ENCODE measurements at regions not wholly inside any gene's neighbourhood (a gene's known extent, or its start where the extent isn't known, plus 50 kb on each side); places are given as distances from the start of the nearest gene placed in this dataset.

DNA sequence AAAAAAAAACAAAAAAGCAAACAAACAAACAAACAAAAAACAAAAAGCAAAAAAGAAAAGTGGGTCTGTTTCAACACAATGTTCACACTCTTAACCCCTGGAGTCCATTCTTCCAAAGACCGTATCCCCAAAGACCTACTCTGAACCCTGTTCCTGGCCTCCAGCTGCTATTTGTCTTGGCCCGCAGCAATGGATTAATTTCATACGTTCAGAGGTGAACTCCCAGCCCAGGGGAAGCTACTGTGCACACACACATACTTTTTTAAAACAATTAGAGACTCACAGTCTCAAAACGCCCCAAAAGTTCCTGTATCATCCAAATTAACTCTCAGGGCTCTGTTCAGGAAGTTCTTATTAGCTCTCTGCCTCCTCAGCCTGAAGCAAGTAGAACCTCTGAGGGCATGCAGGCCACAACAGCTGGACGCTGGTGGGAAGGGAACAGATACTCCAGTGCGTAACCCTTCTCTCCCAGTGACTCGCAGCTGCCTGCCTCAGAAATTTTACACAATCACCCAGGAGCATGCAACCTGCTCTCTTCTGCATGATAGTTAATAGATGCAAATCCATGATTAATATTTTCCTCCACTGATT lies 395.4 kb downstream of the RRAGC start:
- TF ChIP-seq, protein P1, sequence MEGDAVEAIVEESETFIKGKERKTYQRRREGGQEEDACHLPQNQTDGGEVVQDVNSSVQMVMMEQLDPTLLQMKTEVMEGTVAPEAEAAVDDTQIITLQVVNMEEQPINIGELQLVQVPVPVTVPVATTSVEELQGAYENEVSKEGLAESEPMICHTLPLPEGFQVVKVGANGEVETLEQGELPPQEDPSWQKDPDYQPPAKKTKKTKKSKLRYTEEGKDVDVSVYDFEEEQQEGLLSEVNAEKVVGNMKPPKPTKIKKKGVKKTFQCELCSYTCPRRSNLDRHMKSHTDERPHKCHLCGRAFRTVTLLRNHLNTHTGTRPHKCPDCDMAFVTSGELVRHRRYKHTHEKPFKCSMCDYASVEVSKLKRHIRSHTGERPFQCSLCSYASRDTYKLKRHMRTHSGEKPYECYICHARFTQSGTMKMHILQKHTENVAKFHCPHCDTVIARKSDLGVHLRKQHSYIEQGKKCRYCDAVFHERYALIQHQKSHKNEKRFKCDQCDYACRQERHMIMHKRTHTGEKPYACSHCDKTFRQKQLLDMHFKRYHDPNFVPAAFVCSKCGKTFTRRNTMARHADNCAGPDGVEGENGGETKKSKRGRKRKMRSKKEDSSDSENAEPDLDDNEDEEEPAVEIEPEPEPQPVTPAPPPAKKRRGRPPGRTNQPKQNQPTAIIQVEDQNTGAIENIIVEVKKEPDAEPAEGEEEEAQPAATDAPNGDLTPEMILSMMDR (conservative IDR thresholded peaks at IDR 0.05; ENCODE audit: low read length) = no peak
- no peak for TF ChIP-seq EZH2phosphoT487 (IDR thresholded peaks at IDR 0.05; ENCODE audit: borderline replicate concordance, low read depth, low read length)
